Neural progenitor cell (in vitro differentiated cells): ENCODE measurements at regions not wholly inside any gene's neighbourhood (a gene's known extent, or its start where the extent isn't known, plus 50 kb on each side); places are given as distances from the start of the nearest gene placed in this dataset.

Source experiments
- DNase-seq: peaks from one replicate; pipeline ENCODE4 v3.0.0-alpha.2; 2016; ENCODE audit warnings: low spot score
- H2AFZ ChIP-seq: fragments of 200-600 bp; sonication (generic); replicated peaks from 2 replicates; pipeline ENCODE4 v1.6.1; 2016; ENCODE audit warnings: antibody characterized with exemption
- H3F3A ChIP-seq: fragments of 200-600 bp; sonication (generic); 2 replicates; pipeline ENCODE4 v1.6.1; 2016; ENCODE audit warnings: antibody characterized with exemption, low read depth
- H3K27ac ChIP-seq: fragments of 200-600 bp; sonication (generic); 2 replicates; pipeline ENCODE4 v1.5.1; 2016; ENCODE audit warnings: mild to moderate bottlenecking
- H3K27me3 ChIP-seq: fragments of 200-600 bp; sonication (generic); 2 replicates; pipeline ENCODE4 v1.6.1; 2016; ENCODE audit warnings: mild to moderate bottlenecking, moderate library complexity
- H3K36me3 ChIP-seq: fragments of 200-600 bp; sonication (generic); 2 replicates; pipeline ENCODE4 v1.5.1; 2016
- H3K4me1 ChIP-seq: fragments of 200-600 bp; sonication (generic); 2 replicates; pipeline ENCODE4 v1.6.1; 2016; ENCODE audit warnings: mixed run types
- H3K4me2 ChIP-seq: fragments of 200-600 bp; sonication (generic); 2 replicates; pipeline ENCODE4 v1.6.1; 2016
- H3K4me3 ChIP-seq: fragments of 200-600 bp; sonication (generic); 2 replicates; pipeline ENCODE4 v1.5.1; 2016
- H3K79me2 ChIP-seq: fragments of 200-600 bp; sonication (generic); 2 replicates; pipeline ENCODE4 v1.6.1; 2016; ENCODE audit warnings: low read depth
- H3K9ac ChIP-seq: fragments of 200-600 bp; sonication (generic); 2 replicates; pipeline ENCODE4 v1.6.1; 2016
- H3K9me3 ChIP-seq: fragments of 200-600 bp; sonication (generic); 2 replicates; pipeline ENCODE4 v1.5.1; 2016; ENCODE audit warnings: low read depth
- H4K20me1 ChIP-seq: fragments of 200-600 bp; sonication (generic); 2 replicates; pipeline ENCODE4 v1.6.1; 2016; ENCODE audit warnings: low read depth
- H3K27ac Mint-ChIP-seq: 3 replicates; pipeline ENCODE4 v1.8.0; 2021; ENCODE audit warnings: mixed read lengths
- H3K27me3 Mint-ChIP-seq: 2 replicates; pipeline ENCODE4 v1.8.0; 2022; ENCODE audit warnings: low read depth, mild to moderate bottlenecking, inconsistent platforms, moderate library complexity, mixed read lengths; ENCODE audit not compliant: insufficient read depth
- H3K36me3 Mint-ChIP-seq: 3 replicates; pipeline ENCODE4 v1.8.0; 2021; ENCODE audit warnings: mixed read lengths
- H3K4me1 Mint-ChIP-seq: 3 replicates; pipeline ENCODE4 v1.8.0; 2021; ENCODE audit warnings: mixed read lengths
- H3K4me3 Mint-ChIP-seq: 3 replicates; pipeline ENCODE4 v1.8.0; 2021; ENCODE audit warnings: mild to moderate bottlenecking, moderate library complexity, mixed read lengths
- H3K9me3 Mint-ChIP-seq: 3 replicates; pipeline ENCODE4 v1.8.0; 2020; ENCODE audit warnings: mixed read lengths
- CTCF ChIP-seq: fragments of 200-600 bp; sonication (generic); IDR thresholded peaks from 2 replicates; pipeline ENCODE4 v1.5.1; 2017; ENCODE audit warnings: antibody characterized with exemption, mild to moderate bottlenecking
- EZH2 ChIP-seq: fragments of 200-600 bp; sonication (generic); IDR thresholded peaks from 2 replicates; pipeline ENCODE4 v1.6.1; 2017; ENCODE audit warnings: antibody characterized with exemption, mild to moderate bottlenecking, moderate library complexity
- EZH2phosphoT487 ChIP-seq: fragments of 200-600 bp; sonication (generic); IDR thresholded peaks from 2 replicates; pipeline ENCODE4 v1.6.1; 2017; ENCODE audit warnings: antibody characterized with exemption

DNA sequence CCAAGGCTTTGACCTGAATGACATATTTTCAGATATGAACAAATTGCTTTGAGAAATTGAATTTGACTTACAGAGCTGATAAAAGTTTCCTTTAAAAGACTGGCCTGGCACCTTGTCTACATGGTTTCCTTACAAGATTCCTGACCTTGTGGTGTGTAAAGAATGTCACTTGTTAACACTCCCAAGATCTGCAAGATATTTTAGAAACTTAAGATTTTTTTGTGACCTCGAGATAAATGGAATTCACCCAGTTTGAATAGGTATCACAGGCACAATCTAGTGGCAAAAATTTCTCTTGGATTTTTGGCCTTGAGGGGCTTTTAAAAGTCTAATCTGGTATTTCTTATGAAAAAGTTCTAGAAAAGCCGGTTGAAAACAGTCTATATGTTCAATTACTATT lies 1568.9 kb upstream of the IGFBP7 start:
- no peak overlapping the region for H3K27ac ChIP-seq
- no peaks in the 10 kb centered on the region for H3F3A ChIP-seq
- H3K4me1 ChIP-seq = no peaks in the 10 kb centered on the region
- H3K36me3 ChIP-seq = no peaks in the 10 kb centered on the region
- no peak overlapping the region for H3K4me3 ChIP-seq
- Mint-ChIP-seq H3K27ac (no peak overlapping the region), H3K36me3 (no peaks in the 10 kb centered on the region), H3K4me3 (no peak overlapping the region), H3K9me3 (peaks cover 6% of the 10 kb centered on the region), H3K27me3 (no peaks in the 10 kb centered on the region), H3K4me1 (peaks cover 13% of the 10 kb centered on the region)
- H4K20me1 ChIP-seq = no peaks in the 10 kb centered on the region
- TF ChIP-seq CTCF = no peak
- no peak for TF ChIP-seq EZH2
- TF ChIP-seq EZH2phosphoT487 = no peak
- H3K9me3 ChIP-seq = peaks cover 4% of the 10 kb centered on the region
- no peak overlapping the region for H3K9ac ChIP-seq
- no peak overlapping the region for H2AFZ ChIP-seq
- no peak overlapping the region for H3K4me2 ChIP-seq
- H3K27me3 ChIP-seq = no peaks in the 10 kb centered on the region
- no peaks in the 10 kb centered on the region for H3K79me2 ChIP-seq
- no peak for DNase-seq

DNA sequence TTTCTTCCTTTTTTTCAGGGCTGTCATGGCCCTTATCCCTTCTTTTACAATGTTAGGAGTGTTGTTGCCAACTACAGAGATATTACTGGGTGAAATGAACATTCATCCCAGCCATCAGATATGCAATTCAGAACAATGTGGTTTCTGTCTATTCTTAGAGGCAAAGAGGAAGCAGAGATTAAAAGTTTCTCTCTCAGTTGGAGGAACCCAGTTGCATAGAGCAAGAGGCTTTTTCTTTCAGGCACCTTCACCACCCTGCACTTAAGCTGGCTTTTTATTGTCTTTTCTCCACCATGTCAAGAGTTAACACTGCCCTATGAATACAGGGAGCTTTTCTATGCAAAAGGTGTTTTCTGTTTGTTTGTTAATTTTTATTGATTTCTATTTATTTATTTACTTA lies 1559.6 kb upstream of the IGFBP7 start:
- H3K27ac Mint-ChIP-seq = no peak overlapping the region
- no peak overlapping the region for H3K4me3 Mint-ChIP-seq
- Histone ChIP-seq H3K27ac (no peak overlapping the region), H3K27me3 (no peaks in the 10 kb centered on the region), H3K79me2 (no peaks in the 10 kb centered on the region), H3K9me3 (peaks cover 15% of the 10 kb centered on the region), H3K4me3 (no peak overlapping the region), H3K4me1 (no peaks in the 10 kb centered on the region), H3K9ac (no peak overlapping the region), H2AFZ (no peak overlapping the region), H3F3A (no peaks in the 10 kb centered on the region), H3K4me2 (no peak overlapping the region), H4K20me1 (no peaks in the 10 kb centered on the region), H3K36me3 (no peaks in the 10 kb centered on the region)
- H3K36me3 Mint-ChIP-seq = no peaks in the 10 kb centered on the region
- TF ChIP-seq CTCF = no peak
- TF ChIP-seq EZH2 = no peak
- no peak for TF ChIP-seq EZH2phosphoT487
- DNase-seq = no peak
- H3K9me3 Mint-ChIP-seq = peaks cover 11% of the 10 kb centered on the region
- H3K27me3 Mint-ChIP-seq = no peaks in the 10 kb centered on the region
- H3K4me1 Mint-ChIP-seq = no peaks in the 10 kb centered on the region

DNA sequence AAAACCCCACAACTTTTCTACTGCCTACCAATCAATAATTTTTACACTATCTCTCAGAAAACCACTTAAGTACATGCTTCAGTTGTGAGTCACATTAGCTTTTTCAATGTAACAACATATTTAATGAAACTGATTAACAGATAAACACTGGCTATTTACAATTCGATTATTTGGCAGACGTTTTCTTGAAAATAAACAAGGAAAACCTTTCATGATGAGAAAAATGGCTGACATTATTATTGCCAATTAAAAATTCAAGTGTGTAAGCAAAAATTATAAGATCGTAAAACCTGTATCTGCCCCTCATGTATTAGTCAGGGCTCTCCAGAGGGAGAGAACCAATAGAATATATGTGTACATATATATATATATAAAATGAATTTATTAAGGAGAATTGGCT lies 1555.5 kb upstream of the IGFBP7 start:
- no peak overlapping the region for H2AFZ ChIP-seq
- H3K4me1 ChIP-seq = no peaks in the 10 kb centered on the region
- no peaks in the 10 kb centered on the region for H3K36me3 ChIP-seq
- H3K9me3 Mint-ChIP-seq = peaks cover 15% of the 10 kb centered on the region
- H3K4me3 Mint-ChIP-seq = no peak overlapping the region
- H3K36me3 Mint-ChIP-seq = no peaks in the 10 kb centered on the region
- no peak overlapping the region for H3K4me3 ChIP-seq
- H3K79me2 ChIP-seq = no peaks in the 10 kb centered on the region
- no peak for DNase-seq
- peaks cover 3% of the 10 kb centered on the region for H3K27me3 Mint-ChIP-seq
- H3K4me1 Mint-ChIP-seq = no peaks in the 10 kb centered on the region
- H3K4me2 ChIP-seq = no peak overlapping the region
- TF ChIP-seq CTCF (no peak), EZH2phosphoT487 (no peak), EZH2 (no peak)
- no peaks in the 10 kb centered on the region for H3K27me3 ChIP-seq
- H3K9ac ChIP-seq = no peak overlapping the region
- H3K27ac ChIP-seq = no peak overlapping the region
- no peaks in the 10 kb centered on the region for H3K9me3 ChIP-seq
- no peak overlapping the region for H3K27ac Mint-ChIP-seq
- no peaks in the 10 kb centered on the region for H4K20me1 ChIP-seq
- H3F3A ChIP-seq = no peaks in the 10 kb centered on the region

DNA sequence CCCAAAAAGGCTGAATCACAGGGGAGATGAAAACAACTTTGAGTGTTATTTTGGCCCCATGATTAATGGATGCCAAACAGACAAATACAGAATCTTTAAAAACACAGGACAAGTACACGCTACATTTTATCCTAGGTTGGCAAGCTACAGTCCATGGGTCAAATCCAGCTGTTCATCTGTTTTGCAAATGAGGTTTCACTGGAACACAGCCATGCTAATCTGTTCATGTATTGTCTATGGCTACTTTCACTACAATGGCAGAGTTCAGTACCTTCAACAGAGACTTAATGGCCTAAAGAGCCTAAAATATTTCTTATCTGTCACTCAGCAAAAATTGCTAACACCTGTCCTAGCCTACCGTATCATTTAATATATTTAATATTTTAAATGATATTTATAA lies 1548.5 kb upstream of the IGFBP7 start:
- H3K4me1 Mint-ChIP-seq = no peaks in the 10 kb centered on the region
- H3K4me1 ChIP-seq = no peaks in the 10 kb centered on the region
- no peak overlapping the region for H3K27ac Mint-ChIP-seq
- H3K9me3 ChIP-seq = no peaks in the 10 kb centered on the region
- TF ChIP-seq EZH2phosphoT487 = no peak
- TF ChIP-seq EZH2 = no peak
- TF ChIP-seq CTCF = no peak
- DNase-seq = no peak
- peaks cover 3% of the 10 kb centered on the region for H3K27me3 Mint-ChIP-seq
- H3K27ac ChIP-seq = no peak overlapping the region
- no peaks in the 10 kb centered on the region for H4K20me1 ChIP-seq
- H3K79me2 ChIP-seq = no peaks in the 10 kb centered on the region
- H3K27me3 ChIP-seq = no peaks in the 10 kb centered on the region
- no peaks in the 10 kb centered on the region for H3F3A ChIP-seq
- H3K36me3 Mint-ChIP-seq = no peaks in the 10 kb centered on the region
- no peak overlapping the region for H2AFZ ChIP-seq
- H3K9ac ChIP-seq = no peak overlapping the region
- no peaks in the 10 kb centered on the region for H3K36me3 ChIP-seq
- no peak overlapping the region for H3K4me3 Mint-ChIP-seq
- H3K4me3 ChIP-seq = no peak overlapping the region
- no peak overlapping the region for H3K4me2 ChIP-seq
- peaks cover 8% of the 10 kb centered on the region for H3K9me3 Mint-ChIP-seq
